ENCODE measurements at regions not wholly inside any gene's neighbourhood (a gene's known extent, or its start where the extent isn't known, plus 50 kb on each side); places are given as distances from the start of the nearest gene placed in this dataset.

GRCh38 chr3:30428251-30428650 is 178.2 kb upstream of the TGFBR2 start:
- no peak overlapping the region for H3K18ac ChIP-seq (ENCODE audit: low read depth in 1 of 2, low read length in 2 of 2)

GRCh38 chr3:30435861-30436331 is 170.5 kb upstream of the TGFBR2 start:
- Histone ChIP-seq H3K4me2 (ENCODE audit: low read length, poor library complexity, severe bottlenecking) (no peak overlapping the region), H3K23ac (ENCODE audit: low read length in 2 of 2) (no peak overlapping the region), H3K27ac (ENCODE audit: low read length, poor library complexity, severe bottlenecking) (no peak overlapping the region), H2BK5ac (ENCODE audit: low read depth, low read length, poor library complexity, severe bottlenecking) (no peak overlapping the region), H2AK5ac (ENCODE audit: low read length, severe bottlenecking) (no peak overlapping the region), H2BK120ac (ENCODE audit: low read depth, low read length) (no peak overlapping the region), H3K36me3 (ENCODE audit: control insufficient read depth in 1 of 2, insufficient read depth in 2 of 2, low read depth in 1 of 2, low read length in 2 of 2) (no peaks in the 10 kb centered on the region), H3K4me1 (ENCODE audit: control insufficient read depth, insufficient read depth, low read depth, low read length) (peaks cover 2% of the 10 kb centered on the region), H3K79me1 (replicated peaks; ENCODE audit: low read length, poor library complexity, severe bottlenecking) (no peaks in the 10 kb centered on the region), H3K9ac (ENCODE audit: low read length) (peak overlapping the region; percentile 82), H2BK12ac (ENCODE audit: low read length in 2 of 2) (no peak overlapping the region), H4K91ac (ENCODE audit: low read length) (no peak overlapping the region), H3K9me3 (ENCODE audit: control insufficient read depth, low read length) (no peaks in the 10 kb centered on the region), H4K8ac (ENCODE audit: low read length) (no peak overlapping the region), H3K27me3 (ENCODE audit: control insufficient read depth in 1 of 2, insufficient read depth in 1 of 2, low read length in 2 of 2) (no peaks in the 10 kb centered on the region), H3K14ac (ENCODE audit: low read length in 2 of 2) (no peak overlapping the region), H3K4me3 (ENCODE audit: insufficient read depth in 1 of 2, low read depth in 1 of 2, low read length in 2 of 2) (peak overlapping the region in 1 of 2 experiments; percentile 66), H2BK15ac (ENCODE audit: low read depth, poor library complexity, severe bottlenecking) (no peak overlapping the region), H3K18ac (ENCODE audit: low read depth in 1 of 2, low read length in 2 of 2) (no peak overlapping the region), H3K4ac (ENCODE audit: low read depth in 1 of 2, low read length in 2 of 2) (no peak overlapping the region), H2AFZ (ENCODE audit: low read depth, low read length) (no peak overlapping the region)
- 92% methylated on average over 7 of the region's 7 CpGs for WGBS
- no peak for DNase-seq

More at GRCh38 chr3:30428251-30428650, 178.2 kb upstream of the TGFBR2 start:
- Histone ChIP-seq H3K4ac (ENCODE audit: low read depth in 1 of 2, low read length in 2 of 2) (no peak overlapping the region), H4K91ac (ENCODE audit: low read length) (no peak overlapping the region), H2AK5ac (ENCODE audit: low read length, severe bottlenecking) (no peak overlapping the region), H3K14ac (ENCODE audit: low read length in 2 of 2) (no peak overlapping the region), H2BK12ac (ENCODE audit: low read length in 2 of 2) (no peak overlapping the region), H3K4me3 (ENCODE audit: insufficient read depth in 1 of 2, low read depth in 1 of 2, low read length in 2 of 2) (no peak overlapping the region), H3K4me1 (ENCODE audit: control insufficient read depth, insufficient read depth, low read depth, low read length) (peaks cover 3% of the 10 kb centered on the region), H3K23ac (ENCODE audit: low read length in 2 of 2) (no peak overlapping the region), H2BK15ac (ENCODE audit: low read depth, poor library complexity, severe bottlenecking) (no peak overlapping the region), H3K4me2 (ENCODE audit: low read length, poor library complexity, severe bottlenecking) (no peak overlapping the region), H2AFZ (ENCODE audit: low read depth, low read length) (no peak overlapping the region), H3K27ac (ENCODE audit: low read length, poor library complexity, severe bottlenecking) (peak overlapping the region; percentile 67), H3K36me3 (ENCODE audit: control insufficient read depth in 1 of 2, insufficient read depth in 2 of 2, low read depth in 1 of 2, low read length in 2 of 2) (no peaks in the 10 kb centered on the region), H2BK5ac (ENCODE audit: low read depth, low read length, poor library complexity, severe bottlenecking) (no peak overlapping the region), H3K9me3 (ENCODE audit: control insufficient read depth, low read length) (no peaks in the 10 kb centered on the region), H3K9ac (ENCODE audit: low read length) (peak overlapping the region; percentile 41), H3K27me3 (ENCODE audit: control insufficient read depth in 1 of 2, insufficient read depth in 1 of 2, low read length in 2 of 2) (no peaks in the 10 kb centered on the region), H4K8ac (ENCODE audit: low read length) (no peak overlapping the region), H2BK120ac (ENCODE audit: low read depth, low read length) (no peak overlapping the region), H3K79me1 (replicated peaks; ENCODE audit: low read length, poor library complexity, severe bottlenecking) (no peaks in the 10 kb centered on the region)
- DNase-seq: peak; percentile 36

- peak overlapping the region in 1 of 2 experiments; percentile 48 for H3K18ac ChIP-seq (ENCODE audit: low read depth in 1 of 2, low read length in 2 of 2)
- H3K79me1 ChIP-seq (replicated peaks; ENCODE audit: low read length, poor library complexity, severe bottlenecking): no peaks in the 10 kb centered on the region
- H3K4me3 ChIP-seq (ENCODE audit: insufficient read depth in 1 of 2, low read depth in 1 of 2, low read length in 2 of 2): no peak overlapping the region
- no peak overlapping the region for H4K91ac ChIP-seq (ENCODE audit: low read length)
- H2BK120ac ChIP-seq (ENCODE audit: low read depth, low read length): peak overlapping the region; percentile 30
- no peak overlapping the region for H3K4ac ChIP-seq (ENCODE audit: low read depth in 1 of 2, low read length in 2 of 2)
- H2BK5ac ChIP-seq (ENCODE audit: low read depth, low read length, poor library complexity, severe bottlenecking): no peak overlapping the region
- no peak overlapping the region for H3K4me2 ChIP-seq (ENCODE audit: low read length, poor library complexity, severe bottlenecking)
- no peaks in the 10 kb centered on the region for H3K36me3 ChIP-seq (ENCODE audit: control insufficient read depth in 1 of 2, insufficient read depth in 2 of 2, low read depth in 1 of 2, low read length in 2 of 2)
- H3K27me3 ChIP-seq (ENCODE audit: control insufficient read depth in 1 of 2, insufficient read depth in 1 of 2, low read length in 2 of 2): no peaks in the 10 kb centered on the region
- no peak overlapping the region for H2AFZ ChIP-seq (ENCODE audit: low read depth, low read length)
- no peak overlapping the region for H2BK15ac ChIP-seq (ENCODE audit: low read depth, poor library complexity, severe bottlenecking)
- peak overlapping the region; percentile 82 for H3K9ac ChIP-seq (ENCODE audit: low read length)
- no peak overlapping the region for H4K8ac ChIP-seq (ENCODE audit: low read length)
- no peaks in the 10 kb centered on the region for H3K9me3 ChIP-seq (ENCODE audit: control insufficient read depth, low read length)
- no peak for DNase-seq
- 70% methylated on average over 4 of the region's 4 CpGs for WGBS
- peak overlapping the region; percentile 45 for H3K27ac ChIP-seq (ENCODE audit: low read length, poor library complexity, severe bottlenecking)
- H3K4me1 ChIP-seq (ENCODE audit: control insufficient read depth, insufficient read depth, low read depth, low read length): peaks cover 2% of the 10 kb centered on the region
- H2BK12ac ChIP-seq (ENCODE audit: low read length in 2 of 2): peak overlapping the region in 1 of 2 experiments; percentile 48
- peak overlapping the region; percentile 21 for H2AK5ac ChIP-seq (ENCODE audit: low read length, severe bottlenecking)
- no peak overlapping the region for H3K23ac ChIP-seq (ENCODE audit: low read length in 2 of 2)
- no peak overlapping the region for H3K14ac ChIP-seq (ENCODE audit: low read length in 2 of 2)
Observed at GRCh38 chr3:30437171-30437601, 169.2 kb upstream of the TGFBR2 start.

- WGBS: 100% methylated on average over 1 of the region's 2 CpGs
- DNase-seq: no peak
- Histone ChIP-seq H4K8ac (ENCODE audit: low read length) (no peak overlapping the region), H3K9me3 (ENCODE audit: control insufficient read depth, low read length) (no peaks in the 10 kb centered on the region), H3K4me3 (ENCODE audit: insufficient read depth in 1 of 2, low read depth in 1 of 2, low read length in 2 of 2) (no peak overlapping the region), H2AK5ac (ENCODE audit: low read length, severe bottlenecking) (no peak overlapping the region), H3K18ac (ENCODE audit: low read depth in 1 of 2, low read length in 2 of 2) (no peak overlapping the region), H3K79me1 (replicated peaks; ENCODE audit: low read length, poor library complexity, severe bottlenecking) (no peaks in the 10 kb centered on the region), H3K27me3 (ENCODE audit: control insufficient read depth in 1 of 2, insufficient read depth in 1 of 2, low read length in 2 of 2) (no peaks in the 10 kb centered on the region), H2BK15ac (ENCODE audit: low read depth, poor library complexity, severe bottlenecking) (no peak overlapping the region), H4K91ac (ENCODE audit: low read length) (no peak overlapping the region), H3K9ac (ENCODE audit: low read length) (no peak overlapping the region), H3K4me1 (ENCODE audit: control insufficient read depth, insufficient read depth, low read depth, low read length) (peaks cover 2% of the 10 kb centered on the region), H3K4me2 (ENCODE audit: low read length, poor library complexity, severe bottlenecking) (no peak overlapping the region), H2BK12ac (ENCODE audit: low read length in 2 of 2) (no peak overlapping the region), H3K27ac (ENCODE audit: low read length, poor library complexity, severe bottlenecking) (no peak overlapping the region), H2AFZ (ENCODE audit: low read depth, low read length) (no peak overlapping the region), H2BK5ac (ENCODE audit: low read depth, low read length, poor library complexity, severe bottlenecking) (no peak overlapping the region), H3K14ac (ENCODE audit: low read length in 2 of 2) (no peak overlapping the region), H3K23ac (ENCODE audit: low read length in 2 of 2) (no peak overlapping the region), H2BK120ac (ENCODE audit: low read depth, low read length) (no peak overlapping the region), H3K4ac (ENCODE audit: low read depth in 1 of 2, low read length in 2 of 2) (no peak overlapping the region), H3K36me3 (ENCODE audit: control insufficient read depth in 1 of 2, insufficient read depth in 2 of 2, low read depth in 1 of 2, low read length in 2 of 2) (no peaks in the 10 kb centered on the region)
Observed at GRCh38 chr3:30438126-30438525, 168.3 kb upstream of the TGFBR2 start.
